Activated CD4-positive, alpha-beta T cell treated with anti-CD3 and anti-CD28 coated beads, Interleukin-2, amount 50 U/mL, for 48 hours (primary cell): ENCODE measurements at regions not wholly inside any gene's neighbourhood (a gene's known extent, or its start where the extent isn't known, plus 50 kb on each side); places are given as distances from the start of the nearest gene placed in this dataset.
A peak's percentile ranks its signal among the peaks of the same experiment; 100 is the strongest.

Experiments used
- DNase-seq, 2 experiments: peaks; one replicate each; pipeline ENCODE4 v3.0.0-alpha.2; 2020

- DNase-seq: no peak
Observed at GRCh38 chr14:49218436-49219092, 367.6 kb downstream of the RPS29 start.

GRCh38 chr14:49212721-49213120 is 373.5 kb downstream of the RPS29 start:
- no peak for DNase-seq

- no peak for DNase-seq
Observed at GRCh38 chr14:49209416-49209815, 376.8 kb downstream of the RPS29 start.

GRCh38 chr14:49206828-49207227 is 379.4 kb downstream of the RPS29 start:
- DNase-seq: no peak

GRCh38 chr14:49203676-49204075 is 382.5 kb downstream of the RPS29 start:
- no peak for DNase-seq

- DNase-seq: no peak
Observed at GRCh38 chr14:49199159-49199558, 387.0 kb downstream of the RPS29 start.

GRCh38 chr14:49196327-49196726 is 389.9 kb downstream of the RPS29 start:
- no peak for DNase-seq

- no peak for DNase-seq
Observed at GRCh38 chr14:49194067-49194466, 392.1 kb downstream of the RPS29 start.

GRCh38 chr14:49193332-49194065 is 392.7 kb downstream of the RPS29 start:
- DNase-seq: no peak

GRCh38 chr14:49191380-49191779 is 394.8 kb downstream of the RPS29 start:
- no peak for DNase-seq

GRCh38 chr14:49189375-49189774 is 396.8 kb downstream of the RPS29 start:
- no peak for DNase-seq

- DNase-seq: no peak
Observed at GRCh38 chr14:49187799-49188198, 398.4 kb downstream of the RPS29 start.

- peak; percentile 29 to 58 for DNase-seq
Observed at GRCh38 chr14:49173765-49174373, 412.3 kb downstream of the RPS29 start.

- DNase-seq: no peak
Observed at GRCh38 chr14:49164074-49164473, 422.1 kb downstream of the RPS29 start.

- no peak for DNase-seq
Observed at GRCh38 chr14:49160983-49161382, 425.2 kb downstream of the RPS29 start.

GRCh38 chr14:49159081-49159480 is 427.1 kb downstream of the RPS29 start:
- no peak for DNase-seq

GRCh38 chr14:49139593-49139992 is 446.6 kb downstream of the RPS29 start:
- DNase-seq: no peak

GRCh38 chr14:49134940-49135339 is 451.2 kb downstream of the RPS29 start:
- no peak for DNase-seq

GRCh38 chr14:49121246-49121645 is 464.9 kb downstream of the RPS29 start:
- no peak for DNase-seq

- DNase-seq: no peak
Observed at GRCh38 chr14:49114161-49114893, 471.9 kb downstream of the RPS29 start.

GRCh38 chr14:49106741-49107667 is 479.2 kb downstream of the RPS29 start:
- DNase-seq: no peak

- no peak for DNase-seq
Observed at GRCh38 chr14:49105956-49106355, 480.2 kb downstream of the RPS29 start.
